OCI-LY1 (cell line): ENCODE measurements at regions not wholly inside any gene's neighbourhood (a gene's known extent, or its start where the extent isn't known, plus 50 kb on each side); places are given as distances from the start of the nearest gene placed in this dataset.

Experiments used
- H2AFZ ChIP-seq: fragments of 200-600 bp; sonication (generic), shearing (Covaris generic); 2 replicates; pipeline ENCODE4 v1.6.0; 2014; ENCODE audit warnings: antibody characterized with exemption, mild to moderate bottlenecking, low read length
- H3F3A ChIP-seq: fragments of 200-600 bp; sonication (generic), shearing (Covaris generic); 2 replicates; pipeline ENCODE4 v1.6.0; 2014; ENCODE audit warnings: mild to moderate bottlenecking, antibody characterized with exemption, low read length, moderate library complexity; ENCODE audit not compliant: insufficient read depth
- H3K27ac ChIP-seq: fragments of 200-600 bp; sonication (generic); 2 replicates; pipeline ENCODE4 v1.5.1; 2014; ENCODE audit warnings: low read length, mixed run types, mild to moderate bottlenecking, low read depth; ENCODE audit not compliant: poor library complexity, severe bottlenecking
- H3K27me3 ChIP-seq: fragments of 200-600 bp; sonication (generic); 2 replicates; pipeline ENCODE4 v1.6.0; 2014; ENCODE audit warnings: antibody characterized with exemption, mild to moderate bottlenecking, low read length, moderate library complexity; ENCODE audit not compliant: insufficient read depth
- H3K36me3 ChIP-seq: fragments of 200-600 bp; sonication (generic); 2 replicates; pipeline ENCODE4 v1.6.1; 2014; ENCODE audit warnings: mild to moderate bottlenecking, antibody characterized with exemption, low read length, moderate library complexity, mixed read lengths; ENCODE audit not compliant: insufficient read depth
- H3K4me1 ChIP-seq: fragments of 200-600 bp; sonication (generic); 2 replicates; pipeline ENCODE4 v1.5.1; 2014; ENCODE audit warnings: mild to moderate bottlenecking, low read length, moderate library complexity; ENCODE audit not compliant: insufficient read depth, severe bottlenecking
- H3K4me2 ChIP-seq: fragments of 200-600 bp; sonication (generic), shearing (Covaris generic); 2 replicates; pipeline ENCODE4 v1.6.1; 2014; ENCODE audit warnings: low read length
- H3K4me3 ChIP-seq: fragments of 200-600 bp; sonication (generic); 2 replicates; pipeline ENCODE4 v1.5.1; 2014; ENCODE audit warnings: low read length, low read depth, mild to moderate bottlenecking, mixed read lengths; ENCODE audit not compliant: poor library complexity, severe bottlenecking
- H3K79me2 ChIP-seq: fragments of 200-600 bp; shearing (Covaris generic); 2 replicates; pipeline ENCODE4 v1.6.1; 2016; ENCODE audit warnings: mixed run types, low read length, mixed read lengths; ENCODE audit not compliant: insufficient read depth
- H3K9ac ChIP-seq: fragments of 200-600 bp; sonication (generic), shearing (Covaris generic); 2 replicates; pipeline ENCODE4 v1.6.1; 2014; ENCODE audit warnings: mild to moderate bottlenecking, low read length, mixed read lengths
- H3K9me2 ChIP-seq: fragments of 200-600 bp; sonication (generic), shearing (Covaris generic); 2 replicates; pipeline ENCODE4 v1.6.1; 2014; ENCODE audit warnings: low read depth, mild to moderate bottlenecking, low read length, mixed read lengths
- H3K9me3 ChIP-seq: fragments of 200-600 bp; shearing (Covaris generic); 2 replicates; pipeline ENCODE4 v1.6.1; 2014; ENCODE audit warnings: low read length, mixed read lengths
- H4K20me1 ChIP-seq: fragments of 200-600 bp; sonication (generic), shearing (Covaris generic); 2 replicates; pipeline ENCODE4 v1.6.0; 2016; ENCODE audit warnings: mild to moderate bottlenecking, low read length; ENCODE audit not compliant: insufficient read depth
- CTCF ChIP-seq: fragments of 200-600 bp; sonication (generic), shearing (Covaris generic); IDR thresholded peaks from 2 replicates; pipeline ENCODE4 v1.5.1; 2017; ENCODE audit warnings: mild to moderate bottlenecking, antibody characterized with exemption, low read length, moderate library complexity, mixed read lengths
- EZH2 ChIP-seq: fragments of 200-600 bp; sonication (generic), shearing (Covaris generic); IDR thresholded peaks from 2 replicates; pipeline ENCODE4 v1.8.0; 2017; ENCODE audit warnings: borderline replicate concordance, mixed run types, mild to moderate bottlenecking, antibody characterized with exemption, low read length, moderate library complexity, mixed read lengths

- no peak overlapping the region for H3K4me3 ChIP-seq
- H3K4me1 ChIP-seq: no peaks in the 10 kb centered on the region
- H3K27me3 ChIP-seq: no peaks in the 10 kb centered on the region; the same call in 1 of the 2 replicates
- H3F3A ChIP-seq: no peaks in the 10 kb centered on the region
- H4K20me1 ChIP-seq: no peaks in the 10 kb centered on the region
- TF ChIP-seq EZH2 (no peak), CTCF (peak; percentile 63)
- H3K79me2 ChIP-seq: no peaks in the 10 kb centered on the region
- H3K4me2 ChIP-seq: no peak overlapping the region
- no peak overlapping the region for H2AFZ ChIP-seq
- H3K9me3 ChIP-seq: peaks cover 7% of the 10 kb centered on the region; the same call in 1 of the 2 replicates
- H3K27ac ChIP-seq: no peak overlapping the region
- H3K36me3 ChIP-seq: no peaks in the 10 kb centered on the region
- no peak overlapping the region for H3K9ac ChIP-seq
- no peaks in the 10 kb centered on the region for H3K9me2 ChIP-seq
Observed at GRCh38 chr1:29655945-29656850, 419.9 kb downstream of the PTPRU start.

GRCh38 chr1:29655145-29655544 lies 418.8 kb downstream of the PTPRU start:
- H3K27ac ChIP-seq: no peak overlapping the region
- peaks cover 7% of the 10 kb centered on the region; the same call in 1 of the 2 replicates for H3K9me3 ChIP-seq
- H3K4me3 ChIP-seq: no peak overlapping the region
- H3K36me3 ChIP-seq: no peaks in the 10 kb centered on the region
- no peak overlapping the region for H3K9ac ChIP-seq
- H3K9me2 ChIP-seq: no peaks in the 10 kb centered on the region
- H3K4me2 ChIP-seq: no peak overlapping the region
- TF ChIP-seq CTCF (no peak), EZH2 (no peak)
- H3K4me1 ChIP-seq: no peaks in the 10 kb centered on the region
- H4K20me1 ChIP-seq: no peaks in the 10 kb centered on the region
- H3K79me2 ChIP-seq: no peaks in the 10 kb centered on the region
- no peaks in the 10 kb centered on the region; the same call in 1 of the 2 replicates for H3K27me3 ChIP-seq
- H2AFZ ChIP-seq: no peak overlapping the region
- no peaks in the 10 kb centered on the region for H3F3A ChIP-seq

- Histone ChIP-seq H2AFZ (no peak overlapping the region), H3K27me3 (no peaks in the 10 kb centered on the region; the same call in 1 of the 2 replicates), H3K36me3 (no peaks in the 10 kb centered on the region), H3K9me2 (no peaks in the 10 kb centered on the region), H3K4me2 (no peak overlapping the region), H4K20me1 (no peaks in the 10 kb centered on the region), H3K79me2 (no peaks in the 10 kb centered on the region), H3K9ac (no peak overlapping the region), H3K9me3 (no peaks in the 10 kb centered on the region), H3K27ac (no peak overlapping the region), H3F3A (no peaks in the 10 kb centered on the region), H3K4me1 (no peaks in the 10 kb centered on the region), H3K4me3 (no peak overlapping the region)
- TF ChIP-seq CTCF (no peak), EZH2 (no peak)
Observed at GRCh38 chr1:29653886-29654450, 417.6 kb downstream of the PTPRU start.
